HG03469 (cell line): ENCODE measurements at regions not wholly inside any gene's neighbourhood (a gene's known extent, or its start where the extent isn't known, plus 50 kb on each side); places are given as distances from the start of the nearest gene placed in this dataset.
"Not testable (repeated sequence)": the region's sequence is repeated elsewhere in the genome, so short reads cannot be mapped to it uniquely, and the experiment has no call there.

Experiments used
- ATAC-seq: cut with Tn5 transposase; IDR thresholded peaks from one replicate; pipeline ENCODE4 v1.9.1; 2021; ENCODE audit warnings: mild to moderate bottlenecking, moderate library complexity, moderate number of reproducible peaks; ENCODE audit not compliant: unreplicated experiment

- not testable (repeated sequence) for ATAC-seq
Observed at GRCh38 chr7:75201606-75202079, 109.3 kb downstream of the GTF2IRD2B start.

GRCh38 chr7:75205367-75206085 is 113.1 kb downstream of the GTF2IRD2B start:
- not testable (repeated sequence) for ATAC-seq

GRCh38 chr7:75215460-75215859 is 123.1 kb downstream of the GTF2IRD2B start:
- ATAC-seq, result not testable (repeated sequence)

- ATAC-seq, result not testable (repeated sequence)
Observed at GRCh38 chr7:75216963-75217362, 124.6 kb downstream of the GTF2IRD2B start.

- ATAC-seq, result not testable (repeated sequence)
Observed at GRCh38 chr7:75226102-75226501, 133.7 kb downstream of the GTF2IRD2B start.

GRCh38 chr7:75229558-75229957 is 137.2 kb downstream of the GTF2IRD2B start:
- not testable (repeated sequence) for ATAC-seq

- not testable (repeated sequence) for ATAC-seq
Observed at GRCh38 chr7:75230558-75230957, 138.2 kb downstream of the GTF2IRD2B start.

GRCh38 chr7:75235092-75235826 is 142.9 kb downstream of the GTF2IRD2B start:
- not testable (repeated sequence) for ATAC-seq

- not testable (repeated sequence) for ATAC-seq
Observed at GRCh38 chr7:75235827-75236167, 143.4 kb downstream of the GTF2IRD2B start.

GRCh38 chr7:75237255-75238187 is 145.1 kb downstream of the GTF2IRD2B start:
- peak; percentile 78 for ATAC-seq

- not testable (repeated sequence) for ATAC-seq
Observed at GRCh38 chr7:75238309-75238708, 145.9 kb downstream of the GTF2IRD2B start.

- ATAC-seq, result not testable (repeated sequence)
Observed at GRCh38 chr7:75243638-75244037, 151.2 kb downstream of the GTF2IRD2B start.

- ATAC-seq, result not testable (repeated sequence)
Observed at GRCh38 chr7:75248216-75248615, 147.2 kb upstream of the TRIM73 start.

- ATAC-seq, result not testable (repeated sequence)
Observed at GRCh38 chr7:75254238-75254637, 141.2 kb upstream of the TRIM73 start.

GRCh38 chr7:75257442-75257841 is 138.0 kb upstream of the TRIM73 start:
- ATAC-seq, result not testable (repeated sequence)

GRCh38 chr7:75259454-75260003 is 135.9 kb upstream of the TRIM73 start:
- not testable (repeated sequence) for ATAC-seq

- not testable (repeated sequence) for ATAC-seq
Observed at GRCh38 chr7:75261660-75262059, 133.8 kb upstream of the TRIM73 start.

GRCh38 chr7:75268158-75268557 is 127.3 kb upstream of the TRIM73 start:
- ATAC-seq, result not testable (repeated sequence)

GRCh38 chr7:75269159-75269558 is 126.3 kb upstream of the TRIM73 start:
- ATAC-seq, result not testable (repeated sequence)

- ATAC-seq, result not testable (repeated sequence)
Observed at GRCh38 chr7:75274114-75274513, 121.3 kb upstream of the TRIM73 start.
